Caco-2 (cell line): ENCODE measurements at regions not wholly inside any gene's neighbourhood (a gene's known extent, or its start where the extent isn't known, plus 50 kb on each side); places are given as distances from the start of the nearest gene placed in this dataset.

Source experiments
- BruUV-seq: library from RNA; stranded (reverse); fragments of 400-500 nt; replicated peaks from 2 replicates; lab custom pipeline; 2021; lab: Mats Ljungman, UMichigan
- CTCF ChIA-PET: fragments of 300-600 bp; sonication (Branson Sonifier 250); formaldehyde crosslinking; loops from one replicate; lab custom pipeline; 2022; ENCODE audit warnings: antibody characterized with exemption; lab: Charles Lee
- POLR2A ChIA-PET: fragments of 300-600 bp; sonication (Branson Sonifier 250); formaldehyde crosslinking; loops from one replicate; lab custom pipeline; 2022; ENCODE audit warnings: antibody characterized with exemption; lab: Charles Lee
- DNase-seq, 2 experiments: peaks; one replicate each; pipeline versions ENCODE4 v3.0.0 to v3.0.0-alpha.2; 2020 to 2022
- H3K27me3 ChIP-seq: replicated peaks from 2 replicates; pipeline ENCODE4 v1.6.0; 2011; ENCODE audit warnings: low read length; ENCODE audit not compliant: control insufficient read depth, insufficient read depth
- H3K36me3 ChIP-seq: 2 replicates; pipeline ENCODE4 v1.5.1; 2011; ENCODE audit warnings: low read length; ENCODE audit not compliant: control insufficient read depth, insufficient read depth
- H3K4me1 ChIP-seq: fragments of 250-450 bp; sonication (Bioruptor Pico); 2 replicates; pipeline ENCODE4 v1.5.1; 2020; ENCODE audit warnings: mild to moderate bottlenecking
- H3K4me3 ChIP-seq: 2 replicates; pipeline ENCODE4 v1.5.1; 2011; ENCODE audit warnings: low read depth, mild to moderate bottlenecking, control low read depth, low read length
- H3K9me3 ChIP-seq: fragments of 250-450 bp; sonication (Bioruptor Pico); 2 replicates; pipeline ENCODE4 v1.5.1; 2020; ENCODE audit warnings: mild to moderate bottlenecking, moderate library complexity
- H3K27ac Mint-ChIP-seq: one replicate; pipeline ENCODE4 v1.8.0; 2022; ENCODE audit warnings: mixed read lengths; ENCODE audit not compliant: unreplicated experiment
- H3K27me3 Mint-ChIP-seq: one replicate; pipeline ENCODE4 v1.8.0; 2022; ENCODE audit warnings: mixed read lengths; ENCODE audit not compliant: insufficient read depth, unreplicated experiment
- H3K36me3 Mint-ChIP-seq: one replicate; pipeline ENCODE4 v1.8.0; 2022; ENCODE audit warnings: mild to moderate bottlenecking, mixed read lengths; ENCODE audit not compliant: insufficient read depth, unreplicated experiment
- H3K4me1 Mint-ChIP-seq: one replicate; pipeline ENCODE4 v1.8.0; 2022; ENCODE audit warnings: low read depth, mixed read lengths; ENCODE audit not compliant: unreplicated experiment
- H3K4me3 Mint-ChIP-seq: one replicate; pipeline ENCODE4 v1.8.0; 2022; ENCODE audit warnings: mild to moderate bottlenecking, moderate library complexity, mixed read lengths; ENCODE audit not compliant: unreplicated experiment
- H3K9me3 Mint-ChIP-seq: one replicate; pipeline ENCODE4 v1.8.0; 2022; ENCODE audit warnings: mixed read lengths; ENCODE audit not compliant: unreplicated experiment
- intact Hi-C: fragments of 100-400 bp; cut with micrococcal nuclease; formaldehyde crosslinking; loops from one replicate; pipeline ENCODE4 v1.10.0; 2022; ENCODE audit not compliant: unreplicated experiment
- TF ChIP-seq, protein P1 (sequence below), 2 experiments: fragments of 200-600 bp in 1 of 2; IDR thresholded peaks; 1 replicate in 1 of 2; 2 replicates in 1 of 2; pipeline versions ENCODE4 v1.5.1 to v1.8.0; 2011 to 2022; ENCODE audit warnings: antibody characterized with exemption in 1 of 2, control low read depth in 1 of 2, inconsistent platforms in 1 of 2, low read depth in 1 of 2, low read length in 1 of 2, mild to moderate bottlenecking in 1 of 2, moderate library complexity in 1 of 2; ENCODE audit not compliant: insufficient read depth in 1 of 2, severe bottlenecking in 1 of 2, unreplicated experiment in 1 of 2

- H3K4me1 ChIP-seq: no peaks in the 10 kb centered on the region
- Mint-ChIP-seq H3K36me3 (no peaks in the 10 kb centered on the region), H3K9me3 (no peaks in the 10 kb centered on the region), H3K4me1 (no peaks in the 10 kb centered on the region), H3K27me3 (peaks cover 4% of the 10 kb centered on the region), H3K4me3 (no peak overlapping the region), H3K27ac (no peak overlapping the region)
- ChIA-PET POLR2A (no interaction called here), CTCF (no interaction called here)
- no peaks in the 10 kb centered on the region for H3K9me3 ChIP-seq
- H3K27me3 ChIP-seq: no peaks in the 10 kb centered on the region
- DNase-seq: no peak
- intact Hi-C loops: no loop called here
- TF ChIP-seq, protein P1, sequence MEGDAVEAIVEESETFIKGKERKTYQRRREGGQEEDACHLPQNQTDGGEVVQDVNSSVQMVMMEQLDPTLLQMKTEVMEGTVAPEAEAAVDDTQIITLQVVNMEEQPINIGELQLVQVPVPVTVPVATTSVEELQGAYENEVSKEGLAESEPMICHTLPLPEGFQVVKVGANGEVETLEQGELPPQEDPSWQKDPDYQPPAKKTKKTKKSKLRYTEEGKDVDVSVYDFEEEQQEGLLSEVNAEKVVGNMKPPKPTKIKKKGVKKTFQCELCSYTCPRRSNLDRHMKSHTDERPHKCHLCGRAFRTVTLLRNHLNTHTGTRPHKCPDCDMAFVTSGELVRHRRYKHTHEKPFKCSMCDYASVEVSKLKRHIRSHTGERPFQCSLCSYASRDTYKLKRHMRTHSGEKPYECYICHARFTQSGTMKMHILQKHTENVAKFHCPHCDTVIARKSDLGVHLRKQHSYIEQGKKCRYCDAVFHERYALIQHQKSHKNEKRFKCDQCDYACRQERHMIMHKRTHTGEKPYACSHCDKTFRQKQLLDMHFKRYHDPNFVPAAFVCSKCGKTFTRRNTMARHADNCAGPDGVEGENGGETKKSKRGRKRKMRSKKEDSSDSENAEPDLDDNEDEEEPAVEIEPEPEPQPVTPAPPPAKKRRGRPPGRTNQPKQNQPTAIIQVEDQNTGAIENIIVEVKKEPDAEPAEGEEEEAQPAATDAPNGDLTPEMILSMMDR (IDR thresholded peaks at IDR 0.05; ENCODE audit: insufficient read depth in 1 of 2, low read depth in 1 of 2, low read length in 1 of 2, severe bottlenecking in 1 of 2, unreplicated experiment in 1 of 2): no peak
- no TSS peak for BruUV-seq
- no peaks in the 10 kb centered on the region for H3K36me3 ChIP-seq
- H3K4me3 ChIP-seq: no peak overlapping the region
Observed at GRCh38 chr5:66513130-66513529, 83.1 kb upstream of the MAST4 start.

DNA sequence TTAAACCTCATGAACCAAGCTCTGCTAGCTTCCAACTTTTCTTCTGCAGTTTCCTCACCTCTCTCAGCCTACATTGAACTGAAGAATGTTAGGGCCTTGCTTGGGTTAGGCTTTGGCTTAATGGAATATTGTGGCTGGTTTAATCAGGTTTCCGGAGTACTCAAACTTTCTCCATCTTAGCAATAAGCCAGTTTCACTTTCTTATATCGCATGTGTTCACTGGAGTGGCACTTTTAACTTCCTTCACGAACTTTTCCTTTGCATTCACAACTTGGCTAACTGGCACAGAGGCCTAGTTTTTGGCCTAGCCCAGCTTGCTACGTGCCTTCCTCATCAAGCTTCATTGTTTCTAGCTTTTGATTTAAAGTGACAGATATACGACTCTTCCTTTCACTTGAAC is 81.0 kb upstream of the MAST4 start:
- POLR2A ChIA-PET: no interaction called here
- TF ChIP-seq, protein P1 (IDR thresholded peaks at IDR 0.05; ENCODE audit: insufficient read depth in 1 of 2, low read depth in 1 of 2, low read length in 1 of 2, severe bottlenecking in 1 of 2, unreplicated experiment in 1 of 2): no peak
- peaks cover 8% of the 10 kb centered on the region for H3K9me3 Mint-ChIP-seq
- H3K4me3 ChIP-seq: no peak overlapping the region
- H3K27me3 Mint-ChIP-seq: peaks cover 4% of the 10 kb centered on the region
- no peaks in the 10 kb centered on the region for H3K4me1 ChIP-seq
- H3K4me1 Mint-ChIP-seq: no peaks in the 10 kb centered on the region
- no TSS peak for BruUV-seq
- no peak overlapping the region for H3K4me3 Mint-ChIP-seq
- CTCF ChIA-PET: no interaction called here
- no peaks in the 10 kb centered on the region for H3K36me3 Mint-ChIP-seq
- no peak for DNase-seq
- no peaks in the 10 kb centered on the region for H3K27me3 ChIP-seq
- intact Hi-C loops: no loop called here
- no peaks in the 10 kb centered on the region for H3K36me3 ChIP-seq
- no peaks in the 10 kb centered on the region for H3K9me3 ChIP-seq
- no peak overlapping the region for H3K27ac Mint-ChIP-seq

DNA sequence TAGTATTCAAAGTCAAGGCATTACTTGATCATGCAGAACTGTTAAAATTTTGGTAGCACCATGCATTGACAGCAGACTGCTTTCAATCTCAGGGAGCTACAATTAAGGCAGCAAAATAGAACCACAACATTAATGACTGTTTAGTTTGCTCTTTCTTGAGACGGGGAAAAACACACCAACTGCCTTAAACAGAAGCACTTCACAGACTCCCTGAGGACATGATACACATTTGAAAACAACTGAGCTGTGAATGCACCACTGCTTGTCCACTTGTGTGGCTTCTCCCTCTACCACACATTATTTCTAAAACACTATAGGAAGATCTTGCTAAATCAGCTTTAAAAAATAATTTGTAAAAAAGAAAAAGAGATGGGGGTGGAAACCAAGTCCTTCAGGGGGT is 79.6 kb upstream of the MAST4 start:
- CTCF ChIA-PET: no interaction called here

More for the DNA sequence above, 79.6 kb upstream of the MAST4 start:
- no peaks in the 10 kb centered on the region for H3K4me1 ChIP-seq
- intact Hi-C loops: no loop called here
- DNase-seq: no peak
- peaks cover 21% of the 10 kb centered on the region for H3K9me3 Mint-ChIP-seq
- BruUV-seq: no TSS peak
- H3K4me3 ChIP-seq: no peak overlapping the region
- no peaks in the 10 kb centered on the region for H3K36me3 ChIP-seq
- no peaks in the 10 kb centered on the region for H3K27me3 ChIP-seq
- TF ChIP-seq, protein P1 (IDR thresholded peaks at IDR 0.05; ENCODE audit: insufficient read depth in 1 of 2, low read depth in 1 of 2, low read length in 1 of 2, severe bottlenecking in 1 of 2, unreplicated experiment in 1 of 2): no peak
- H3K4me1 Mint-ChIP-seq: no peaks in the 10 kb centered on the region
- H3K27me3 Mint-ChIP-seq: peaks cover 4% of the 10 kb centered on the region
- POLR2A ChIA-PET: no interaction called here
- H3K4me3 Mint-ChIP-seq: no peak overlapping the region
- no peaks in the 10 kb centered on the region for H3K36me3 Mint-ChIP-seq
- peaks cover 7% of the 10 kb centered on the region for H3K9me3 ChIP-seq
- no peak overlapping the region for H3K27ac Mint-ChIP-seq
